Testis (tissue), 2 donors: ENCODE measurements at regions not wholly inside any gene's neighbourhood (a gene's known extent, or its start where the extent isn't known, plus 50 kb on each side); places are given as distances from the start of the nearest gene placed in this dataset.

Experiments used
- POLR2A ChIP-seq: fragments of 450-650 bp; IDR thresholded peaks from one replicate; pipeline ENCODE4 v1.6.1; 2017; ENCODE audit warnings: antibody characterized with exemption, mild to moderate bottlenecking, moderate library complexity
- TF ChIP-seq, protein P1 (sequence below), 3 experiments: fragments of 450-650 bp in 2 of 3; fragments of 200-600 bp in 1 of 3; sonication (generic) in 1 of 3; IDR thresholded peaks; one replicate each; pipeline ENCODE4 v1.5.1; 2016 to 2019; ENCODE audit warnings: antibody characterized with exemption in 3 of 3, mild to moderate bottlenecking in 2 of 3, moderate library complexity in 1 of 3

DNA sequence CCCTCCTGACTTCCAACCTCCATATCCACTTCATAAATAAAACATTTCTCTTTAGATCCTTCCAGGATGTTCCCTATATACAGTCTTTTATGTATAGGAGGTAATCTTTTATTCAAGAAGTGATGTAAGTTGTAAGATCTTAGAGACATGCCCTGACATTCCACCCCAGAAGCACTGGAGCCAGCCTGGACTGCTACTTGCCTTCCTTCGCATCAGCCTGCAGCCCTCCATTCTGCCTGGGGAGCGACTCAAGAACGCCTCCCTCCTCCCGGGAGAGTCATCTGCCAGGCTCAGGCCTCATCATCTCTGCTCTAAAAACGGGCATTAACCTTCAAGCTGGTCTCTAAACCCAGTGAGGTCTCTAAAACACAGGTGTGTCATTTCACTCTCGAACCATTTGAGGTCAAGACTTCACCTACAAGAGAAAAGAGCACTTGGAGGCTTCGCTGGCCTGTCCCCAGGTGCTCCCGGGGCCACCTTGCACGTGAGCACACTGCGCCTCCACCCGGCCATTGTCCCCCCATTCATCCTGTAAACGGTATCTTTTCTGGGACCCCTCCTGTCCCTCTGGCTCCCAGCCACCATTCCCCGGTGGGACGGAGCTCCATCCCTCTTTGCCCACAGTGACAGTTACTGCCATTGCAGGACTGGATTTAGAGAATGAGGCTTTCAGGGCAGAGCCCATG, 107.5 kb upstream of the PDE10A start:
- TF ChIP-seq, protein P1, sequence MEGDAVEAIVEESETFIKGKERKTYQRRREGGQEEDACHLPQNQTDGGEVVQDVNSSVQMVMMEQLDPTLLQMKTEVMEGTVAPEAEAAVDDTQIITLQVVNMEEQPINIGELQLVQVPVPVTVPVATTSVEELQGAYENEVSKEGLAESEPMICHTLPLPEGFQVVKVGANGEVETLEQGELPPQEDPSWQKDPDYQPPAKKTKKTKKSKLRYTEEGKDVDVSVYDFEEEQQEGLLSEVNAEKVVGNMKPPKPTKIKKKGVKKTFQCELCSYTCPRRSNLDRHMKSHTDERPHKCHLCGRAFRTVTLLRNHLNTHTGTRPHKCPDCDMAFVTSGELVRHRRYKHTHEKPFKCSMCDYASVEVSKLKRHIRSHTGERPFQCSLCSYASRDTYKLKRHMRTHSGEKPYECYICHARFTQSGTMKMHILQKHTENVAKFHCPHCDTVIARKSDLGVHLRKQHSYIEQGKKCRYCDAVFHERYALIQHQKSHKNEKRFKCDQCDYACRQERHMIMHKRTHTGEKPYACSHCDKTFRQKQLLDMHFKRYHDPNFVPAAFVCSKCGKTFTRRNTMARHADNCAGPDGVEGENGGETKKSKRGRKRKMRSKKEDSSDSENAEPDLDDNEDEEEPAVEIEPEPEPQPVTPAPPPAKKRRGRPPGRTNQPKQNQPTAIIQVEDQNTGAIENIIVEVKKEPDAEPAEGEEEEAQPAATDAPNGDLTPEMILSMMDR (IDR thresholded peaks at IDR 0.05), result no peak
- no peak for TF ChIP-seq POLR2A
